Gastroesophageal sphincter (tissue), 4 donors: ENCODE measurements at regions not wholly inside any gene's neighbourhood (a gene's known extent, or its start where the extent isn't known, plus 50 kb on each side); places are given as distances from the start of the nearest gene placed in this dataset.

ENCODE experiments used
- ATAC-seq: fragments of 150-250 bp; one replicate; pipeline ENCODE4 v1.9.1; 2016; ENCODE audit warnings: mild to moderate bottlenecking, moderate library complexity
- H3K27ac ChIP-seq, 4 donors: fragments of 200-600 bp; sonication (generic) in 3 of 4; 1 replicate in 3 of 4; 2 replicates in 1 of 4; pipeline ENCODE4 v1.5.1; 2016 to 2019
- H3K27me3 ChIP-seq: fragments of 200-600 bp; sonication (generic); one replicate; pipeline ENCODE4 v1.5.1; 2019
- H3K36me3 ChIP-seq, 2 donors: fragments of 200-600 bp; sonication (generic); one replicate each; pipeline ENCODE4 v1.5.1; 2019; ENCODE audit warnings: control low read depth in 1 of 2
- H3K4me1 ChIP-seq, 3 donors: fragments of 200-600 bp; sonication (generic); 1 replicate in 2 of 3; 2 replicates in 1 of 3; pipeline ENCODE4 v1.5.1; 2016 to 2019; ENCODE audit warnings: control low read depth in 2 of 3
- H3K4me3 ChIP-seq, 2 donors: fragments of 200-600 bp; sonication (generic); one replicate each; pipeline ENCODE4 v1.5.1; 2019; ENCODE audit warnings: mild to moderate bottlenecking in 1 of 2, moderate library complexity in 1 of 2
- H3K9me3 ChIP-seq, 3 donors: fragments of 200-600 bp; sonication (generic); one replicate each; pipeline ENCODE4 v1.5.1; 2017 to 2019; ENCODE audit warnings: control low read depth in 2 of 3
- EP300 ChIP-seq: sonication (generic); formaldehyde crosslinking; IDR thresholded peaks from one replicate; pipeline ENCODE4 v1.6.1; 2017; ENCODE audit warnings: antibody characterized with exemption, mild to moderate bottlenecking
- POLR2A ChIP-seq, 2 donors: fragments of 450-650 bp; IDR thresholded peaks; one replicate each; pipeline ENCODE4 v1.6.1; 2017; ENCODE audit warnings: antibody characterized with exemption in 2 of 2, mild to moderate bottlenecking in 2 of 2, moderate library complexity in 1 of 2
- POLR2AphosphoS5 ChIP-seq: sonication (generic); formaldehyde crosslinking; IDR thresholded peaks from one replicate; pipeline ENCODE4 v1.6.1; 2017; ENCODE audit warnings: antibody characterized with exemption
- WGBS, 2 donors: methylation state at CpG; one replicate each; pipeline ENCODE4 v1.1.5; 2018; ENCODE audit warnings: low coverage in 1 of 2; 5-methylcytosine and 5-hydroxymethylcytosine counted together
- TF ChIP-seq, protein P1 (sequence below), 4 experiments: fragments of 200-600 bp in 2 of 4; fragments of 450-650 bp in 2 of 4; sonication (generic) in 1 of 4; IDR thresholded peaks; one replicate each; pipeline ENCODE4 v1.5.1; 2017 to 2019; ENCODE audit warnings: antibody characterized with exemption in 4 of 4, mild to moderate bottlenecking in 2 of 4, moderate library complexity in 2 of 4

DNA sequence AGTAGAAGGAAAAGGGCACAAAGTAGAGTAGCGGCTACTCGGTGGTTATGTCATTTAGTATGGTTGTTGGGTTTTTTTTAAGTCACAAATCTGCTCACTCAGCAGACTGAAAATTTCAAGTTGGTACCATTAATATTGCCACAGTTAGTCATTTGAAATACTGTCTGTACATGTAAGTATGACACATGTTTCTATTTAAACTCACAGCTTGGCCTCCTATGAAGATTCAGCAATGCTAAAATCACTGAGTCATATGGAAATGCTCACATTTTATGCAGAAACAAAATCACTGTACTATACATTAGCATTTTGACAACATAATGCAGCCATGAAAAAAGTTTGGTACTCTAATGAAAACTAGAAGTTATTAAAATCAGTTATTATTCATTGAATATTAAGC lies 571.9 kb downstream of the TAFA4 start:
- Histone ChIP-seq H3K36me3 (no peaks in the 10 kb centered on the region), H3K4me1 (no peaks in the 10 kb centered on the region), H3K27me3 (no peaks in the 10 kb centered on the region), H3K9me3 (no peaks in the 10 kb centered on the region), H3K27ac (no peak overlapping the region), H3K4me3 (no peak overlapping the region)
- TF ChIP-seq, protein P1, sequence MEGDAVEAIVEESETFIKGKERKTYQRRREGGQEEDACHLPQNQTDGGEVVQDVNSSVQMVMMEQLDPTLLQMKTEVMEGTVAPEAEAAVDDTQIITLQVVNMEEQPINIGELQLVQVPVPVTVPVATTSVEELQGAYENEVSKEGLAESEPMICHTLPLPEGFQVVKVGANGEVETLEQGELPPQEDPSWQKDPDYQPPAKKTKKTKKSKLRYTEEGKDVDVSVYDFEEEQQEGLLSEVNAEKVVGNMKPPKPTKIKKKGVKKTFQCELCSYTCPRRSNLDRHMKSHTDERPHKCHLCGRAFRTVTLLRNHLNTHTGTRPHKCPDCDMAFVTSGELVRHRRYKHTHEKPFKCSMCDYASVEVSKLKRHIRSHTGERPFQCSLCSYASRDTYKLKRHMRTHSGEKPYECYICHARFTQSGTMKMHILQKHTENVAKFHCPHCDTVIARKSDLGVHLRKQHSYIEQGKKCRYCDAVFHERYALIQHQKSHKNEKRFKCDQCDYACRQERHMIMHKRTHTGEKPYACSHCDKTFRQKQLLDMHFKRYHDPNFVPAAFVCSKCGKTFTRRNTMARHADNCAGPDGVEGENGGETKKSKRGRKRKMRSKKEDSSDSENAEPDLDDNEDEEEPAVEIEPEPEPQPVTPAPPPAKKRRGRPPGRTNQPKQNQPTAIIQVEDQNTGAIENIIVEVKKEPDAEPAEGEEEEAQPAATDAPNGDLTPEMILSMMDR (IDR thresholded peaks at IDR 0.05), result no peak
- no peak for TF ChIP-seq POLR2A (IDR thresholded peaks at IDR 0.05)
- TF ChIP-seq EP300, result no peak
- no peak for TF ChIP-seq POLR2AphosphoS5
- no peak for ATAC-seq
- WGBS, 2 donors, result 87 to 100% methylated on average over 2 of the region's 2 CpGs

DNA sequence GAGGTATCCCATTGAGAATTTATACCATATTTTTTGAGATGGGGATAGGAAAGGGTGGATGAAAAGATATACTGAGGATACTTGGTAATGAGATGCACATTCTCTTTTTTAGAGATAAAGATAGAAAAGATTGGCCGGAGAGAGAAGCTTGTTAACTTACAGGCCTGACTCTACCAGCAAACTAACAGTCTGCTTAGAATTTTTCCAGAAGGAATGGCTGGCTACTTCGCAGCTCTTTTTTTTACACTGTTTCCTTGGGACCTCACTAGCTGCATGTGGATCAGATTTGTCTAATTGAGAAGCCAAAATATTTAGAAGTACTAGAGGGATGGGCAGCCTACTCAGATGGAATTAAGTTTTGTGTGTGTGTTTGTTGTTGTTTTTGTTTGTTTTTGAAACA lies 586.6 kb downstream of the TAFA4 start:
- H3K27me3 ChIP-seq, result no peaks in the 10 kb centered on the region
- no peak overlapping the region for H3K4me3 ChIP-seq
- no peak overlapping the region for H3K27ac ChIP-seq
- no peak for ATAC-seq
- no peaks in the 10 kb centered on the region for H3K9me3 ChIP-seq
- TF ChIP-seq, protein P1 (IDR thresholded peaks at IDR 0.05), result no peak
- no peak for TF ChIP-seq POLR2AphosphoS5
- TF ChIP-seq POLR2A (IDR thresholded peaks at IDR 0.05), result no peak
- TF ChIP-seq EP300, result no peak
- WGBS, 2 donors, result 68 to 86% methylated on average over 2 of the region's 2 CpGs
- no peaks in the 10 kb centered on the region for H3K36me3 ChIP-seq
- H3K4me1 ChIP-seq, result no peaks in the 10 kb centered on the region

DNA sequence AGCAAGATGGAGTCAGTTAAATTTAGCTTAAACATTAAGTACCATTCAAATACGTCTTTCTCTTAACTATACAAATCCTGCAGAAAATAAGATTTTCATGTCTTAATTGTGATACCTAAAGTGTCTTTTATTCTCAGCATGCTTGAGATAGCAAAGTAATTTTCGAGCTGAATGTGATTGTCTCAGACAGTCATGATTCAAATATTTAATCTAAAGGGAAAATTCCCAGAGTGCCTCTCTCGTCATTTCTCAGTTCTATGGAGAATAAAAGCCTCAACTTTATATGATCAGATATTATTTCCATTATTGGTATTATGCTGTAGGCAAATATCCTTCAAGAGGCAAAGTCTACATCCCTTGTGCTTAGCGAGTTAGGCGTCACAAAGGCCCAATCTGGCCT lies 589.9 kb downstream of the TAFA4 start:
- Histone ChIP-seq H3K27ac (no peak overlapping the region), H3K27me3 (no peaks in the 10 kb centered on the region), H3K9me3 (no peaks in the 10 kb centered on the region), H3K4me1 (no peaks in the 10 kb centered on the region), H3K36me3 (no peaks in the 10 kb centered on the region), H3K4me3 (no peak overlapping the region)
- TF ChIP-seq POLR2AphosphoS5, result no peak
- ATAC-seq, result no peak
- WGBS, 2 donors, result 75 to 78% methylated on average over 5 of the region's 5 CpGs

DNA sequence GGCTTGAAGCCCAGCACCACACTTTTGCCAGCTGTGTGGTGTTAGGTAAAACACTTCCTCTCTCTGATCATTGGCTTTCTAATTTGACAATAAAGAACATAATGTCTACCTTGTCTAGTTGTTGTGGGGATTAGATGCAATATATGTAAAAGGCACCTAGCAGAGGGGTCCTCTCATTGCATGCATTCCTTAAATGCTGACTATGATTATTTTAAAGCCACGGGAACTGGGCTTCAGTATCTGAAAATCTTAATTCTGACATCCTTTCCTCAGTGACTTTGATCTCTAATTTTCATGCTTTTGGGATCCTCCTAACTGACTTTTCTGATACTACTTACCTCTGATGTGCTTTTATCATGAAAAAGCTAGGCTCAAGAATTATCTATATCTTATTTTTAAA lies 596.3 kb downstream of the TAFA4 start:
- no peaks in the 10 kb centered on the region for H3K27me3 ChIP-seq
- no peaks in the 10 kb centered on the region for H3K36me3 ChIP-seq
- ATAC-seq, result no peak
- H3K4me3 ChIP-seq, result no peak overlapping the region
- TF ChIP-seq POLR2A (IDR thresholded peaks at IDR 0.05) (no peak), POLR2AphosphoS5 (no peak), EP300 (no peak)
- TF ChIP-seq, protein P1 (IDR thresholded peaks at IDR 0.05), result no peak
- no peak overlapping the region for H3K27ac ChIP-seq
- 22 to 80% methylated on average over 1 of the region's 1 CpG for WGBS, 2 donors
- no peaks in the 10 kb centered on the region for H3K4me1 ChIP-seq
- no peaks in the 10 kb centered on the region for H3K9me3 ChIP-seq

DNA sequence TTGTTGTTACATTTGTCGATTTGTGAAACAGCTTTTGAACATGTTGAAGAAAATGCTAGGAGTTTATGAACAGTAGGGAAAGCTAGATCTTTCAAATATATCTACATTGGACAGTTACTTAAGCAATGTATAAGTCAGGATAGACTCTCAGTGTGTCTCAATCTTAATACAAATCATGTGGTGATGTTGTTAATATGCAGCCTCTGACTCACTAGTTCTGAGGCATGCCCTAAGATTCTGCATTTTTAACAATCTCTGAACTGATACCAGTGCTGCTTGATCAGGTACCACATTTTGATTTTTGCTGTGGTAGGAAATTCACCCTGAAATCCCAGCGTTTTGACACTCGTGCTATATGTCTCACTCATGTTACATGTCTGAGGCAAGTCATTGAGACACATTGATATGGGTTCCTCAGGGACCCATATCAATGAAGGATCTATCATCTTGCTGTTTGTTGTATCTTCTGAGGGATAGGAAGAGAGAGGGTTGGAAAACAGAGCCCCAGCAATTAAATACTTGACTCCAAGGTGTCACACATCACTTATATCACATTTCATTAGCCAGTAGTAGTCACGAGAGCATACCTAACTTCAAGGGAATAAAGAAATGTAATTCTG lies 597.9 kb downstream of the TAFA4 start:
- ATAC-seq, result no peak
- TF ChIP-seq EP300 (no peak), POLR2AphosphoS5 (no peak), POLR2A (IDR thresholded peaks at IDR 0.05) (no peak)
- TF ChIP-seq, protein P1 (IDR thresholded peaks at IDR 0.05), result no peak

More for the DNA sequence above, 597.9 kb downstream of the TAFA4 start:
- Histone ChIP-seq H3K4me1 (no peaks in the 10 kb centered on the region), H3K27ac (no peak overlapping the region), H3K9me3 (no peaks in the 10 kb centered on the region), H3K4me3 (no peak overlapping the region), H3K27me3 (no peaks in the 10 kb centered on the region), H3K36me3 (no peaks in the 10 kb centered on the region)
- 64 to 77% methylated on average over 2 to 4 of the region's 4 CpGs for WGBS, 2 donors
